ENCODE measurements at regions not wholly inside any gene's neighbourhood (a gene's known extent, or its start where the extent isn't known, plus 50 kb on each side); places are given as distances from the start of the nearest gene placed in this dataset.
A peak's percentile ranks its signal among the peaks of the same experiment; 100 is the strongest.

DNA sequence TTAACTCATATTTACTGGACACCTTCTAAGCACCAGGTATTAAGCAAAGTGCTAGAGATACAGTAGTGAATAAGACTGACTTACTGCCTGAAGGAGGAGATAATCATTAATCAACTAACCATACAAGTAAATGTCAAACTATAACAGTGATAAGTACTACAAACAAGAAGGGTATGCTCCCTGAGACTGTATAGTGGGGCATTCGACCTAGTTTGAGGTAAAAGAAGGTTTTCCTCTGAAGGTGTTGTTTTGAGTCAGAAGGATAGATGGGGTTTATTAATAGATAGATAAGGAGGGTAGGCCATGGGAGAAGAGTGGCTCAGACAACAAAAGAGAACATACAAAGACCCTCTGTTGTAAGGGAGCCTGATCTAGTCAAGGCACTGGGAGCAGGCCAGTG lies 105.4 kb downstream of the DDIT4L start:
- no peak for DNase-seq (ENCODE audit: low read depth)

DNA sequence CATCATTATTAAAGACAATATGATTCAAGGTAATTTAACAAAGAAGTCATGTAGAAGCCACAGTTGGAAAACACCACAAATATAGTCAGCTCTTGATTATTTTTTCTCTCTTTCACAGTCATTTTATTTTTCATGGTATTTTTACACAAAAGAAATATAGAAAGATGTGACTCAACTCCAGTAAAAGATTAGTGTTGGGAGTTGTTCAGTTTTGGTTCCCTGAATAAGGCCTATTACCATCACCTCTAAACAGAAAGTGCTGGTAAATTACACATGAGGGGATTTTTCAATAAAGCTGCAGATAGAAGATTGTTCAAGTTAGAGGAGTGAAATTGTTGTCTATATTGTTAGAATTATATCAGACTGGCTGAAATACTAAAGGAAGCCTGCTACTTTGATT lies 107.0 kb downstream of the DDIT4L start:
- DNase-seq (ENCODE audit: low read depth), result no peak

DNA sequence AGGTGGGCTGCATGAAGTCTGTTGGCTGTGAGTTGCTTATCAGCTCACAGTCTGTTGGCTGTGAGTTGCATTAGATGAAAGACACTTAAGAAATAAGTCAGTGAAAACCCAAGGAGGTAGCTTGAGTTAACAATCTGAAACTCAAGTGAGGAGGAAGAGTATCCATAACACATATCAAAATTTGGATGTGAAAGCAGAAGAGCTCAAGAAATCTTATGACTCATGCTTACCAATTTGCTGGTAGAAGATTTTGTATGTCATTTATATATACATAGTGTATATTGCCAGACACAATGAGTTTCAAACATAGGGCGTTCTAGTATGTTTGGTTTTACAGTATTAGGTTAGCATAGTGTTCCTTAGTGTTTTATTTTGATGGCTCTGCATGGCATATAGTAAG lies 107.4 kb downstream of the DDIT4L start:
- DNase-seq (ENCODE audit: low read depth), result no peak

DNA sequence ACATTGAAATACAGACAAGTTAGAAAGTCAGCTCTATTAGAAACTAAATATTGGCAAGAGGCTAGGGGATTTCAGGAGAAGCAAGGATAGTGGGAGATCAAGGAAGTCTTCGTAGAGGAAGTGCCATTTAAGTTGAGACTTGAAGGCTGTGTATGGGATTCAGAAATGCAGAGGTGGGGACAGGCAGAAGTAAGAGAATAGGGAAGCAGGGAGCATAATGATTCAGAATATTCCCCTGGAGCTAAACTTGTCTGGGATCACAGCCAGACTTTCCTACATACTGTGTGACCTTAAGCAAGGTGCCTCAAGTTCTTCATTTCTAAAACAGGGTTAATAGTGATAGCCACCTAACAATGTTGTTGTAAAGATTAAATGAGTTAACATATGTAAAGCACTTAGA lies 108.8 kb downstream of the DDIT4L start:
- DNase-seq (ENCODE audit: low read depth), result no peak

DNA sequence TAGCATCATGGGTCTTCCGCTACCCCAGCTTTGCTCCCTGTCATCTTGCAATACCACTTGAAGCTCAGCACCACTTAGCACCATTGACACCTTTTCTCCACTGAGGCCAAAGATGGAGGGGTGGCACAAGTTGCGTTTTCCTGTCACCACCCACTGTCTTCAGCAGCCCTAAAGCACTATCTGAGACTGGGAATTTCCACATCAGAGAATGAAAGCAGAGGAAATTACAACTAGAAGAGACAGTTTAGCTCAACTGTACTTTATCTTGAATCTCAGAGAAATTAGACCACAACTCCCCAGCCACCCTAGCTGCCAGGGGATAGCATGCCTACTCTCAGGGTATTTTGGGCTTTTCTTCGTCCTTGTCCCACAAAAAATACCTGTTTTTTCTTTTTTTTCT lies 111.0 kb downstream of the DDIT4L start:
- DNase-seq (ENCODE audit: low read depth), result no peak

DNA sequence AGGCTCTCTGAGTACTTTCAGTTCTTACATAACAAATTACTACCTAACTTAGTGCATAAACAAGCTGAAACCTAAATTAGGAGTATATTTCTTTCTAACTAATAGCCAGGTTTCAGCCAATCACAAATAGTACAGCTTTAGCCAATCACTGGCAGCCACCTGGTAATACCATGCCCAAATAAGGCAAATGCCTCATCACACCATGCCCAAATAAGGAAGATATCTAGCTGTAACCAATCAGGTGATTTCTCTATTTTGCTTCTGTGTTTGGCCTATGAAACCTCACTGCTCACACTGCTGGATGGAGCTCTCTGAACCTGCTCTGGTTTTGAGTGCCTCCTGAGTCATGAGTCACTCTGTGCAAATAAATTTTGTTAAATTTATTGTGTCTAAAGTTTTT lies 113.5 kb downstream of the DDIT4L start:
- DNase-seq (ENCODE audit: low read depth), result no peak

DNA sequence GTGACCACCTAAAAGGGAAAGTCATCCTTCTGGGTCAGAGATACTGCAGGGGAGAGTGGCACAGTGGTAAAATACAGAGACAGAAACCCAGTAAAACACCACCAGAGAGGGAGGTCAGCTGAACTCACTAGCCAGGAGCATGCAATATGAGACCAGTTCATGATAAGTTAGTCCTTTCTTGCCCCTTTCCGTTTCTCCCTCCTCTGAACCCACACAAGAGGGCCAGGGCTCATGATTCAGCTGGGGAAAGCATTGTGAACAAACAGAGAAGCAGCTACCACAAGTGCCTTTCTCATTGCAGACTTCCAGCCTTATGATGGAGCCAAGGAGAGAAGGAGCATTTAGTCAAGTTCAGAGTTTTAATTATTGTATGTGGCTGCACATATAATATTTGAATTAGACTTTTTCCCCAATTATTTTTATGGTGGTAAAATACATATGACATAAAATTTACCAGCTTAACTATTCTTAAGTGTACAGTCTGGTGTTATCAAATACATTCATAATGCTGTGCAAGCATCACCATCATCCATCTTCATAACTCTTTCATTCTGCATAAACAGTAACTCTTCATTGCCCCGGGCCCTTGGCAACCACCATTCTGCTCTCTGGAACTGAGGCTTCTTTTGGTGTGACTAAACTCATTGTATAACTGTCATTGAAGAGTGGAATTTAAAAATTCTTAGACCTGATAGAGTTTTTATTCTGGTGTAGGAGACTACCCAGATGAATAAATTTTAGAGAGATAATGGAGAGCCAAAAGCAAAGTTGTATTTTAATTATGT lies 114.6 kb downstream of the DDIT4L start:
- DNase-seq (ENCODE audit: low read depth), result no peak

DNA sequence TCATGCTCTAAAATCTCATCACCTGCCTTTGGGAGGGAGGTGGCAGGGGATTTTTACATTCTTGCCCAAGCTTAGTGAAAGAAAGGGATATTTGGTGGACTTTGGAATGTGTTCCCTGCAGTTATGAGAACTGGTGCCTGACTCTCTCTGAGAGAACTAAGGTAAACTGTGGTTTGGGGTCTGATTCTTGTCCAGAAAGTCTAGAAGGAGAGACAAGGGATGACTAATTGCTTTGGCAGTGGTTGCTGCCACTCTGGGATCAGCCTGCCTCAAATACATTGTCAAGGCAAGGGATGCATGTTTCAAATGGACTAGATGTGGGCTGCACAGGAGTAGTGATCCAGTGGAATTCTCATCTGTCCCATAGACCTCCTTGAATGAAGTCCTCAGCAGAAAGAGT lies 115.2 kb downstream of the DDIT4L start:
- no peak for DNase-seq (ENCODE audit: low read depth)

DNA sequence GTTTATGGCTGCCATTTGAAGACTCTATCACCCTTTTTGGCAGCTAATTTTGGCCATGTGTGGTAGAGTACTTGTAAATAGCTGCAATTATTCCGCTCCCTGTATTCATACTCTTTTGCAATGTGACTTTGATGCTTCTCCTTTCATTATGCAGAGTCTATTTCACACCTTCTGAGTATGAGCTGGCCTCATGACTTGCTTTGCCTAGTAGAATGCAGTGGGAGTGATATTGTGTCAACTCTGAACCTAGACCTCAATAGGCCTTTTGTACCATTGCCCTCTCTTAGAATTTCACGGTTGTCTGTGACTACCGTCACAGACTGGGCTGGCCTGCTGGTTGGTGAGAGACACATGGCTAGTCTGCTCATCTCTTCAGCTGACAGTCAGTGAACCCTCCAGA lies 118.8 kb downstream of the DDIT4L start:
- DNase-seq (ENCODE audit: low read depth), result no peak

DNA sequence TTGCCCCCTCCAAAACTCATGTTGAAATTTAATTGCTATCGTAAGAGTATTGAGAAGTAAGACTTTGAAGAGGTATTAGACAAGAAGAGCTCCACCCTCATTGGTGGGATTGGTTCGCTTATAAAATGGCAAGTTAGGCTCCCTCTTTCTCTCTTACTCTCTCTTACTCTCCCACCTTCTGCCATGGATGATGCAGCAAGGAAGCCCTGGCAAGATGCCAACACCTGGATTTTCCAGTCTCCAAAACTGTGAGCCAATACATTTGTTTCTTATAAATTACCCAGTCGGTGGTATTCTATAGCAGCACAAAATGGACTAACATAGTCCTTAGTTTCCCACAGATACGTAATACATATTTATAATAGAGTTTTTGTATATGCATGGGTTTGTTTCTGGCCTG lies 119.4 kb downstream of the DDIT4L start:
- no peak for DNase-seq (ENCODE audit: low read depth)

DNA sequence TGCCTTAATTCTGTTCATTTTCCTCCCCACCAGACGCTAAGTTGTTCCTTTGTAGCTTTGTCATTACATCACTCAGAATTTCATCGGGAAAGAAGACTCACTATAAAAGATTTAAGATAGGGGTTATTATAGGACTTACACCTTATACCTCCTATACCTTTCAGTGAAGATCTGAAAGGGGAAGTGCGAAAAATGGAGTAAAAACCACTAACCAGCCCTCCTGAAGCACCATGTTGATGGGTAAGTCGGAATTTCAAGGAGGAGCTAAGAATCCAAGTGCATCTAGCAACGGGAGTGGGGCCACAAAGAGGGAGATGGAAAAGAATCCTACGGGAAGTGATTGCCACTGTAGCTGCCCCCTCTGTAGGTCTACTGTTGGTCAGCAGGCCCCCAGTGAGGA lies 119.1 kb upstream of the H2AZ1 start:
- DNase-seq (ENCODE audit: low read depth), result no peak

DNA sequence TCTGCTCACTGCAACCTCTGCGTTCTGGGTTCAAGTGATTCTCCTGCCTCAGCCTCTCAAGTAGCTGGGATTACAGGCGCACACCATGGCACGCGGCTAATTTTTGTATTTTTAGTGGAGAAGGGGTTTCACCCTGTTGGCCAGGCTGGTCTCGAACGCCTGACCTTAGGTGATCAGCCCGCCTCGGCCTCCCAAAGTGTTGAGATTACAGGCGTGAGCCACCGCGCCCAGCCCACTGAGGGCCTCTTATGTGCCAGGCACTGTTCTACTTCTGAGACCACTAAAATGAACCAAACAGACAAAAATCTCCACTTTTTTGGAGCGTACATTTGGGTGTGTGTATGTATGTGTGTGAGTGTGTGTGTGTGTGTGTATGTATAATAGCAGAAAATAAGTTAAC lies 117.2 kb upstream of the H2AZ1 start:
- no peak for DNase-seq (ENCODE audit: low read depth)

DNA sequence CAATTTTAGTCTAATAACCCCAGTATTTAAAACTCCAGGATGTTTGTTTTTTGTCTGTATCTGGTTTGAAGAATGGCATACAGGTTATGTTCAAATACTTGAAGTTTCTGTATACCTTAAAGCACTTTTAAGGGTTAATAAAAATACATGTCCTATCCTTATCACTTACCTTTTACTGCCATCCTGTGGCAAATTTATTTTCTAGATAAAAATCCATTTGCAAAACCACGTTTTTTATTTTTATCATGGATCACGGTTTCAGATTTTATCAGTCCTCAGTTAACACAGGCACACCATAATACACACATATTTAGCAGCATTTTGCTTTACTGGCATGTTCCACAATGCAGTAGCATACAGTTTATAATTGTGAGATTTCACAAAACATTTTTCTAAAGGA lies 113.3 kb upstream of the H2AZ1 start:
- peak; percentile 20 for DNase-seq (ENCODE audit: low read depth)

DNA sequence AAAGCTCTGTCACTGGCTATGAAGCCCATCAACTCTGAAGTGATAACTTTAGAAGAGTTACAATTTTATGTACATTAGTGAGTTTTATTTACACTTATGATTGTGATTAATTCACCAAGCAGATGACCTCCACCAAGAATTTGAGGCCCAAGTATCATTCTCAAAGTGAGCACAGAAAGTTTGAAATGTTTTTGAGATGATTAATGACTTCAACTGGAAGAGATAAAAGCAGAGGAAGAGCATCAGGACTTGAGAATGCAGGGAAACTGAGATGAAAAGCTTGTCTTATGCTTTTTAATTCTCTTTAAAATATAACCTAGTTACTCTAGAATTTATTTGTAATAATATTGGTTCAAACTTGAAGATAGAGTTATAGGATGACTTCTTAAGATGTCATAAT lies 112.8 kb upstream of the H2AZ1 start:
- DNase-seq (ENCODE audit: low read depth), result peak; percentile 51

DNA sequence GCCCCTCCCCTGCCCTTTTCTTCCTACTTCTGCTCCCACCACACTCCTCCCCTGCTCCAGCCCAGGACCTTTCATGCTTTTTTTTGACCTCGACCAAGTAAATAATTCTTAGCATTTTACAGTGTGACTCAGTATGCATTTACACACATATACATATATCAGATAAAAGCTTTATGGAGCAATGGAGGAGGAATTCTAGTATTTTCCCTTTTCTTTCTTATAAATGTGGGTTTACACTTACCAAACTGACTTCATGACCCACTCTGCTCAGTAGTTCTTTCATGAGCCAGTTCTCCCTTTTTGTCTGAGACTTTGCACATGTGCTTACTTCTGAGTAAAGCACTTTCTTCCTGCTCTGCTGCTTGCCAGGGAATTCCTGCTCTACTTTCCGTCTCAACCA lies 111.8 kb upstream of the H2AZ1 start:
- DNase-seq (ENCODE audit: low read depth), result peak; percentile 58

DNA sequence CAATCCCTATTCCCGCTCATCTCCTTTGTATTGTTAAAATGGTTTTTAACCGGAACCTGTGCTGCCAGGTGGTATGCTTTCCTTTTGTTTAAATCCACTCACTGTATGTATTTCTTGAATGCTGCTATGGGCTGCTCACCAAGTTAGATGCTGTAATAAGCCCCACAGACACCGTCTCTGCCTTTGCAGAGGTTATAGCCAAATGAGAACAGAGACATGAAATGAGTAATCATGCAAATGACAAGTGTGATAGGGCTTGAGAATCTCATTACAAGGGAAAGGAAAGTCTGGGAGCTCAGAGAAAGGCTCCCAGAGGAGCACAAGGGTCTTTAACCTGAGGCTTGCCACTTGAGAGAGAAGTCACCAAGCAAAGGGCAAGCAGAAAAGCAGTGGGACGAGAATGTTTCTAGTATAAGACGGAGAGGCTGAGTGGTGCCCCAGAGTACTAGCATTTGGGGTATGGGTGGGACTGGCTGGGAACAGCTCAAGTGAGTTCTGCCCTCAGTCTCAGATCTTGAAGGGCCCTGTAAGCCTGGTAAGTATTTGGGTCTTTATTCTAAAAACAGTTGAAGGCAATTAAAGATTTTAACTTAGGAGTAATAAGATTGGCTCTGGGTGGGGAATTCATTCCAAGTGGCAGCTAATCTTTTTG lies 110.8 kb upstream of the H2AZ1 start:
- DNase-seq (ENCODE audit: low read depth), result no peak

DNA sequence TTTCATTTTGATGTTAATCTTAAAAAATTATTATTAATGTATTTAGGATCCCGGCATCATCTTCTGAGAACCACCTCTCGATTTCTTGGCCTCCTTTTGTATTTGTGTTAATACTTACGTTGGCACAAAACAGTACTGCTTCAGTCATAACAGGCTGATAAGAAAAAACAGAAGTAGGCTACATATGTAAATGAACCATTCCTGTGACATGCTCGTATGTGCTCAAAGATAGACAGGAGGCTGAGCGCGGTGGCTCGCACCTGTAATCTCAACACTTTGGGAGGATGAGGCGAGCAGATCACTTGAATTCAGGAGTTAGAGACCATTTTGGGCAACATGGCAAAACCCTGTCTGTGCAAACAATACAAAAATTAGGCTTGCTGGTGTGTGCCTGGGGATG lies 109.4 kb upstream of the H2AZ1 start:
- DNase-seq (ENCODE audit: low read depth), result no peak

DNA sequence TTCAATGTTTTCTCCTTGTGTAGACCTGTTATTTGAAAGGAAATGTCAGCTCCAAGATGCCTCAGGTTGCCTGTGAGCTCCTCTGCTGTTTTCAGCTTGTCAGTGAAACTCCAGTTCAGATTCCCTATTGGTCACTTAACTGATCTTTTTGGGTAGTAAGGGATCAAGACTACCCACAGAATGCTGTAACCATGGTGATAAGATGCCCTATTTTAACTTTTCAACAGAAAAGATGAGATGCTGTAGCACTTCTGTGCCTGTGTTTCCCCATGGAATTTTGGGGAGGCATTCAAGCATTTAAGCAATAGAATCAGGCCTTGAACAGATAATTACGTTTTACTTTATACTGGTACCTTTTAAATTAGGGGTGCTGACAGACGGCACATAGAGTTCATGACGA lies 106.6 kb upstream of the H2AZ1 start:
- no peak for DNase-seq (ENCODE audit: low read depth)

DNA sequence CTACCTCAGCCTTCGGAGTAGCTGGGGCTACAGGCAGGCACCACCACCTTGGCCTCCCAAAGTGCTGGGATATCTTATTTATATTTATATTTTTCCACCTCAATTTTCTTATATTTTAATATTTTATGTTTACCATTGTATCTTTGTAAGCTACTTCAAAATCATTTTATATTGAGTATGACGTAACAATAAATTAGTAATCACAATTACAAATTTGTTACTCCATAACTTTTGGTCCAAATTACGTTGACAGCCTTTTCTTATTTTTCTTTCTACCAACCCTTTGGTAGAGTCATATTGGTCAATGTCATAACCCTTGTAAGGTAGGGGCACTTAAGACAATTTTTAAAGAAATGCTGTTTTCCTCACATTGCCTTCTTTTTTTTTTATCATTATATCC lies 104.0 kb upstream of the H2AZ1 start:
- no peak for DNase-seq (ENCODE audit: low read depth)

DNA sequence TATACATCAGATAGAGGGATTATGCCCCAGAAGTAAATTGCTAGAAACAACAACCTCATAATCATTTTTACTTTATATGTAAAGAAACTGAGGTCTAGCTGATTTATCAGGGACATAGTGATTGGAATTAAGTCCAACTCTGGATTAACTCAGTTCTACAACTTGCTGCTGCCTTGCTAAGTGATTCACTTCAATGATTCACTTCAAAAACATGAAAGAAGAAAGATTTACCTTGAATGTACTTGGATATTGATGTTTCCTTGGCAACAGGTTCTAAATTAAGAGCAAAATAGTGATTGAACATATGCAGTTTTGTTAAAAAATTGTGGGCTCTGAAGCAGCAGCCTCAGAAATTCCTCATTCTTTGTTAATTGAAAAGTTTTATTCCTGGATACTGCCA lies 99.8 kb upstream of the H2AZ1 start:
- peak; percentile 11 for DNase-seq (ENCODE audit: low read depth)

DNA sequence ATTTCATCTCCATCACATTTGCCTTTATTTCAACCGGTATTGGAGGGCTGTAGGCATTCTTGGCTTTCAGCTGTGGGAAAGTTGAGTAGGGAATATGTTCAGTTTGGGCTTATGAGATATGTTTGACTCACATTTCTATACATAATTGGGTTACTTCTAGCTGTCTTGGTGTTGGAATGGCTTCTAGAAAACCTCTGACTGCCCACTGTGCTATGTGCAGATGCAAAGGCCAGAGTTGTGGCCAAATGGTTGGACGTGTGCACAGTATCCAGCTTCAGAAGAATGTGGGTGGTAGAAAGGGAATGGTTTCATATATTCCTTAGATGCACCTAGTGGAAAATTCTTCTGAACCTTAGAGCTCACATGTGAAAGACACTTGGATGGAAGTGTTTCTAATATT lies 92.6 kb upstream of the H2AZ1 start:
- DNase-seq (ENCODE audit: low read depth), result peak; percentile 5

DNA sequence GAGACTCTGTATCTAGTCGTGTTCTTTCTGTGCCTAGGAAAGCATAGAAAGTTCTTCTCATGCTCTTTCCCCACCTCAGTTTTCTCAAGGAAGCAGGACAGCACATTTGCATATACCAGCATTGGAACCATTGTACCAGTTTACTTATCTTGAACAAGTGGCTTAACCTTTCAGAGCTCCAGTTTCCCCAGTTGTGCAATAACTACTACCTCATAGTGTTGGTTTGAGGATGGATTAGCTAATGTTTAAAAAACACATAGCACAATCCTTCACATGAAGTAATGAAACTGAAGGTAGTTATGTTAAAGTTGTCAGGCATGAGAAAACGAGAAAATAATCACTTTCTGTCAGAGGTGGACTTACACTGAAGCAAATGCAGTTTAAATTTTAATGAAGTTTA lies 92.2 kb upstream of the H2AZ1 start:
- peak; percentile 84 for DNase-seq (ENCODE audit: low read depth)

DNA sequence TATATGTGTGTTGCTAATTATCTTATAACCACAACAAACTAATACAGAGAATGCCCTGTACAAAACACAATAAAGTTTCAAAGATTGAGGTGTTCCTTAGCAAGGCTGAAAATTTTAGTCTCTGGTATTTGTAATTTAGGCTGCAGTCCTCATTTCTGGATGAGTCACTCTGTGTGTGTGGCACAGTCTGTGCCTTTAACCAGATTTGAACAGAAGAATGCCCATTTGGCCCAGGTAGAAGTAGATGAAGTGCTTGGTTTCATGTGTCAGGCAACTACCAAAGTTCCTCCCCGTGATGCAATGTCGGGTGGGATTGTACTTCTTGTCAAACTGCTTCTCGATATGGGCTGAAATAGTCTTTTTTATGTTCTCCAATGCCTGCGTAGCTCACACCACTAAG lies 91.6 kb upstream of the H2AZ1 start:
- peak; percentile 8 for DNase-seq (ENCODE audit: low read depth)

DNA sequence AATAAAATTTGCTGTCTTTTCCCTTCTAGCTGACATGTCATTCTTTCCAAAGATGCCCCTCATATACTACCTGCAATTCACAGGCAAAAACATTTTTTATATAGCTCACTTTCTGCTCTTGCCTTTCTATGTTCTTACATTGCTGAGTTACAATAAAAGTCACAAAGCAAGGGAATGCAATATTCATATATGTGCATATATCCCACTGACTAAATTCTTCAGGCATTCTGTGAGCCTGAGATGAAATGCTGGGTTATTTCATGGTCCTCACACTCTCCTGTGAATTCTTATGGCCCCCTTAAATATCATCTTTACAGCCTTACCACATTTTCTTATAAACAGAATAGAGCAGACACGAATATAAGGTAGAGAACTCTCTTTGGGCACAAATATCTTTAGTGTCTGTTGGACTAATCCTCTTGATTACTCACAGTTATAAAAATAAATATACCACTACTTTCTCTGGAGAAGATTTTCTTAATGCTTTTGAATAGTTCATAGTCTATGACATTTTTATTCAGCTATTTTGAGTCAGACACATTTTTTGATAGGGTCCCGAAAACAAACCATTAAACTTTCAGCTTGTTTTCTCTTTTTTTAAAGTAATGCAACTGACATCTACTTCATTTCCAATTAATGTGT lies 84.1 kb upstream of the H2AZ1 start:
- DNase-seq (ENCODE audit: low read depth), result no peak
